ENCODE measurements at regions not wholly inside any gene's neighbourhood (a gene's known extent, or its start where the extent isn't known, plus 50 kb on each side); places are given as distances from the start of the nearest gene placed in this dataset.

- no peaks in the 10 kb centered on the region for H3K9me3 ChIP-seq (ENCODE audit: control insufficient read depth in 4 of 4, low read length in 3 of 4)
- no peaks in the 10 kb centered on the region for H3K4me1 ChIP-seq (ENCODE audit: control insufficient read depth in 4 of 4, insufficient read depth in 4 of 4, low read length in 3 of 4)
- H3K27ac ChIP-seq (ENCODE audit: low read depth in 1 of 2, low read length in 2 of 2): no peak overlapping the region
- no peak for TF ChIP-seq JUND (IDR thresholded peaks at IDR 0.05)
- 64% methylated on average over 1 of the region's 1 CpG for WGBS
- H3K4me3 ChIP-seq (ENCODE audit: low read depth in 1 of 3, low read length in 3 of 3): no peak overlapping the region
- DNase-seq (ENCODE audit: low spot score): no peak
- no peaks in the 10 kb centered on the region for H3K27me3 ChIP-seq (ENCODE audit: control insufficient read depth in 4 of 4, insufficient read depth in 4 of 4, low read length in 3 of 4)
- H3K9ac ChIP-seq (ENCODE audit: low read depth in 1 of 2, low read length in 2 of 2): no peak overlapping the region
- H3K36me3 ChIP-seq (ENCODE audit: control insufficient read depth in 4 of 4, insufficient read depth in 3 of 4, low read depth in 1 of 4, low read length in 3 of 4): no peaks in the 10 kb centered on the region
Observed at GRCh38 chr11:80156062-80156461, 715.2 kb upstream of the TENM4 start.

GRCh38 chr11:80155412-80156017, 714.7 kb upstream of the TENM4 start:
- H3K4me3 ChIP-seq (ENCODE audit: low read depth in 1 of 3, low read length in 3 of 3): no peak overlapping the region
- no peak overlapping the region for H3K27ac ChIP-seq (ENCODE audit: low read depth in 1 of 2, low read length in 2 of 2)
- WGBS: 15% methylated on average over 4 of the region's 4 CpGs
- DNase-seq (ENCODE audit: low spot score): no peak
- H3K9ac ChIP-seq (ENCODE audit: low read depth in 1 of 2, low read length in 2 of 2): no peak overlapping the region
- no peaks in the 10 kb centered on the region for H3K36me3 ChIP-seq (ENCODE audit: control insufficient read depth in 4 of 4, insufficient read depth in 3 of 4, low read depth in 1 of 4, low read length in 3 of 4)
- no peaks in the 10 kb centered on the region for H3K27me3 ChIP-seq (ENCODE audit: control insufficient read depth in 4 of 4, insufficient read depth in 4 of 4, low read length in 3 of 4)
- H3K9me3 ChIP-seq (ENCODE audit: control insufficient read depth in 4 of 4, low read length in 3 of 4): no peaks in the 10 kb centered on the region
- TF ChIP-seq HNF4G (IDR thresholded peaks at IDR 0.05): no peak
- TF ChIP-seq ATF3 (IDR thresholded peaks at IDR 0.05): no peak
- TF ChIP-seq RAD21 (IDR thresholded peaks at IDR 0.05): peak; percentile 65 to 71
- no peak for TF ChIP-seq MAX (IDR thresholded peaks at IDR 0.05)
- no peak for TF ChIP-seq FOXA1 (IDR thresholded peaks at IDR 0.05)
- TF ChIP-seq FOXA2 (IDR thresholded peaks at IDR 0.05): no peak
- TF ChIP-seq EGR1 (IDR thresholded peaks at IDR 0.05; ENCODE audit: low read depth in 2 of 2): no peak
- TF ChIP-seq YY1 (IDR thresholded peaks at IDR 0.05): peak; percentile 67
- TF ChIP-seq CTCF (IDR thresholded peaks at IDR 0.05; ENCODE audit: low read depth, low read length, missing input control): peak; percentile 31
- no peak for TF ChIP-seq HNF4A (conservative IDR thresholded peaks at IDR 0.05)
- no peak for TF ChIP-seq ZBTB33 (IDR thresholded peaks at IDR 0.05)
- H3K4me1 ChIP-seq (ENCODE audit: control insufficient read depth in 4 of 4, insufficient read depth in 4 of 4, low read length in 3 of 4): no peaks in the 10 kb centered on the region

GRCh38 chr11:80146232-80146631, 705.4 kb upstream of the TENM4 start:
- no peak for DNase-seq (ENCODE audit: low spot score)
- Histone ChIP-seq H3K27ac (ENCODE audit: low read depth in 1 of 2, low read length in 2 of 2) (no peak overlapping the region), H3K36me3 (ENCODE audit: control insufficient read depth in 4 of 4, insufficient read depth in 3 of 4, low read depth in 1 of 4, low read length in 3 of 4) (no peaks in the 10 kb centered on the region), H3K4me1 (ENCODE audit: control insufficient read depth in 4 of 4, insufficient read depth in 4 of 4, low read length in 3 of 4) (no peaks in the 10 kb centered on the region), H3K4me3 (ENCODE audit: low read depth in 1 of 3, low read length in 3 of 3) (no peak overlapping the region), H3K9ac (ENCODE audit: low read depth in 1 of 2, low read length in 2 of 2) (no peak overlapping the region), H3K9me3 (ENCODE audit: control insufficient read depth in 4 of 4, low read length in 3 of 4) (no peaks in the 10 kb centered on the region), H3K27me3 (ENCODE audit: control insufficient read depth in 4 of 4, insufficient read depth in 4 of 4, low read length in 3 of 4) (no peaks in the 10 kb centered on the region)
- 89% methylated on average over 6 of the region's 6 CpGs for WGBS
- no peak for TF ChIP-seq GABPA (IDR thresholded peaks at IDR 0.05 in 1 of 2, conservative IDR thresholded peaks at IDR 0.05 in 1 of 2)
- no peak for TF ChIP-seq REST (IDR thresholded peaks at IDR 0.05)
- no peak for TF ChIP-seq ATF3 (IDR thresholded peaks at IDR 0.05)
- TF ChIP-seq SP1 (IDR thresholded peaks at IDR 0.05): no peak
- no peak for TF ChIP-seq JUND (IDR thresholded peaks at IDR 0.05)
- no peak for TF ChIP-seq MAX (IDR thresholded peaks at IDR 0.05)
- no peak for TF ChIP-seq ZBTB33 (IDR thresholded peaks at IDR 0.05)

All from liver (tissue), 8 donors.